ENCODE measurements at regions not wholly inside any gene's neighbourhood (a gene's known extent, or its start where the extent isn't known, plus 50 kb on each side); places are given as distances from the start of the nearest gene placed in this dataset.

- H3K4me3 ChIP-seq (replicated peaks; ENCODE audit: low read depth, low read length) = no peak overlapping the region
- TF ChIP-seq, protein P1, sequence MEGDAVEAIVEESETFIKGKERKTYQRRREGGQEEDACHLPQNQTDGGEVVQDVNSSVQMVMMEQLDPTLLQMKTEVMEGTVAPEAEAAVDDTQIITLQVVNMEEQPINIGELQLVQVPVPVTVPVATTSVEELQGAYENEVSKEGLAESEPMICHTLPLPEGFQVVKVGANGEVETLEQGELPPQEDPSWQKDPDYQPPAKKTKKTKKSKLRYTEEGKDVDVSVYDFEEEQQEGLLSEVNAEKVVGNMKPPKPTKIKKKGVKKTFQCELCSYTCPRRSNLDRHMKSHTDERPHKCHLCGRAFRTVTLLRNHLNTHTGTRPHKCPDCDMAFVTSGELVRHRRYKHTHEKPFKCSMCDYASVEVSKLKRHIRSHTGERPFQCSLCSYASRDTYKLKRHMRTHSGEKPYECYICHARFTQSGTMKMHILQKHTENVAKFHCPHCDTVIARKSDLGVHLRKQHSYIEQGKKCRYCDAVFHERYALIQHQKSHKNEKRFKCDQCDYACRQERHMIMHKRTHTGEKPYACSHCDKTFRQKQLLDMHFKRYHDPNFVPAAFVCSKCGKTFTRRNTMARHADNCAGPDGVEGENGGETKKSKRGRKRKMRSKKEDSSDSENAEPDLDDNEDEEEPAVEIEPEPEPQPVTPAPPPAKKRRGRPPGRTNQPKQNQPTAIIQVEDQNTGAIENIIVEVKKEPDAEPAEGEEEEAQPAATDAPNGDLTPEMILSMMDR (IDR thresholded peaks at IDR 0.05; ENCODE audit: low read depth, low read length, missing control alignments) = no peak
- no peak for DNase-seq (ENCODE audit: extremely low read depth, low read depth)
Measured at GRCh38 chr10:111811517-111811916, 372.0 kb downstream of the GPAM start.

DNA sequence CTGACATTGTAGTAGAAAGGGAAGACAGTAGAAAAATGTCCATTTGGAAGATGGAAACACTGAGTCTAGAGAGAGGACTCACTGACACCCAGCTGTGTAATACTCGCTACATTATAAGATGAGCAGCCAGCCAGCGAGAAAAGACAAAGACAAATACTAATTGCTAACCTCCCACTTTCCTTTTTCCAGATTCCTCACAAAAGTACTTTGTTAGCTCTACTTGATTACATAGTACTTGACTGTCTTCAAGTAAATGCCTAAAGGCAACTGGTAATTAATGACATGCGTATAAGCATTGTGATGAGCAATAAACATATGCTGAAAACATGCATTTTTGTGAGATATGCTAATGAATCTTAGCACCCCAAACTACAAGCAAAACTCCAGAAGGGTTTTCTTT lies 363.1 kb downstream of the GPAM start:
- H3K4me3 ChIP-seq (replicated peaks; ENCODE audit: low read depth, low read length) = no peak overlapping the region
- TF ChIP-seq, protein P1 (IDR thresholded peaks at IDR 0.05; ENCODE audit: low read depth, low read length, missing control alignments) = no peak
- DNase-seq (ENCODE audit: extremely low read depth, low read depth) = no peak

GRCh38 chr10:111821871-111822270 lies 361.7 kb downstream of the GPAM start:
- no peak overlapping the region for H3K4me3 ChIP-seq (replicated peaks; ENCODE audit: low read depth, low read length)
- no peak for DNase-seq (ENCODE audit: extremely low read depth, low read depth)
- TF ChIP-seq, protein P1 (IDR thresholded peaks at IDR 0.05; ENCODE audit: low read depth, low read length, missing control alignments) = no peak

DNA sequence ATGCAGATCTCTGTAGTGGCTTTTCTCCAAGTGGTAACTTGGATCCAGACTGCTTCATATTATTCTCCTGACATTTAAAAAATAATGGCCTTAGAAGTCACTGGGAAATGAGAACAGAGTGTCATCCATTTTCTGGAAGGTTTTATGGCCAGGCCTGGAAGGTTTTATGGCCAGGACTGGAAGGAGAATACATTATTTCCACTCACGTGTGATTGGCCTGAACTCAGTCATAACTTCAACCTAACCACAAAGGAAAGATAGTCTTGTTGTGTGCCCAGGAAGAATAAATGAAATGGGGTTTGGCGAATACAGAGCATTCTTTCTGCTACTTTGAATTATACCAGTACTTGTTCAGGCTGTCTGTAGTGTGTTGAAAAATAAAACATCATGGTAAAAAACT lies 360.9 kb downstream of the GPAM start:
- DNase-seq (ENCODE audit: extremely low read depth, low read depth) = no peak
- no peak overlapping the region for H3K4me3 ChIP-seq (replicated peaks; ENCODE audit: low read depth, low read length)
- TF ChIP-seq, protein P1 (IDR thresholded peaks at IDR 0.05; ENCODE audit: low read depth, low read length, missing control alignments) = no peak

DNA sequence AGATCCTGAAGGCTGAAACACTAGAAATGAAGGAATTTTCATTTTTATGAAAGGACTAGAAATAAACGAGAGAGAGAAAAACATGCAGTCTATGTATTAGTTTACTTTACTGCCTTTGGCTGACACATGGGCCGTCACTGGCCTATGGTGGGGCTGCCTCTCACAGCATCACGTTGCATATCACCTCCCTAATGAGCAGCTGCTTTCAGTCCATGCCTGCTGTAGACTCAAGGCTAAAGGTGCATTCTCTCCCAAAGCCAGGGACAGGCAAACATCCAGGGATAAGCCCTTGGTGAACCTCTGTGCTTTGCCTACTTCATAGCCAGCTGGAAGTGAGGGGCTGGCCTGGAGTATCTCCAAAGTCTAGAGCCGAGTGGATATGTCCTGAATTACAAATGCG lies 359.4 kb downstream of the GPAM start:
- DNase-seq (ENCODE audit: extremely low read depth, low read depth) = no peak
- H3K4me3 ChIP-seq (replicated peaks; ENCODE audit: low read depth, low read length) = no peak overlapping the region
- TF ChIP-seq, protein P1 (IDR thresholded peaks at IDR 0.05; ENCODE audit: low read depth, low read length, missing control alignments) = no peak

GRCh38 chr10:111830359-111830758 lies 353.2 kb downstream of the GPAM start:
- TF ChIP-seq, protein P1 (IDR thresholded peaks at IDR 0.05; ENCODE audit: low read depth, low read length, missing control alignments) = no peak
- no peak for DNase-seq (ENCODE audit: extremely low read depth, low read depth)
- H3K4me3 ChIP-seq (replicated peaks; ENCODE audit: low read depth, low read length) = no peak overlapping the region

DNA sequence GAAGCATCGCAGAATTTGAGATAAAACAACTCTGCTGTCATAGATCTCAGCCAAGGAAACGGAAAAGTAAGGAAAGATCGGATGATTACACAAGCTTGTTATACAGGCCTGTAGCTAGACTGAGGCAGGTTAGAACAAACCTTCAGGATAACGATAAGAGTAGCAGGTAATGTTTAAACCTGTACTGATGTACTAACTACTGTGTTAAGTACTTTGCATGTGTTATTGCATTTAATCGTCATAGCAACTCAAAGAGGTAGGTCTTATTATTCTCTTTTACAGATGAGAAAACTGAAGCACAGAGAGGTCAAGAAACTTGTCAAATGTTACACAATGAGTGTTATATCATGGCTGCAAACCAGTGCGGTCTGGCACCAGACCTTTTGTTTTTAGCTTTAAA lies 352.5 kb downstream of the GPAM start:
- DNase-seq (ENCODE audit: extremely low read depth, low read depth) = no peak
- H3K4me3 ChIP-seq (replicated peaks; ENCODE audit: low read depth, low read length) = no peak overlapping the region
- TF ChIP-seq, protein P1 (IDR thresholded peaks at IDR 0.05; ENCODE audit: low read depth, low read length, missing control alignments) = no peak
